ENCODE measurements at regions not wholly inside any gene's neighbourhood (a gene's known extent, or its start where the extent isn't known, plus 50 kb on each side); places are given as distances from the start of the nearest gene placed in this dataset.
"Not testable (repeated sequence)": the region's sequence is repeated elsewhere in the genome, so short reads cannot be mapped to it uniquely, and the experiment has no call there.

DNA sequence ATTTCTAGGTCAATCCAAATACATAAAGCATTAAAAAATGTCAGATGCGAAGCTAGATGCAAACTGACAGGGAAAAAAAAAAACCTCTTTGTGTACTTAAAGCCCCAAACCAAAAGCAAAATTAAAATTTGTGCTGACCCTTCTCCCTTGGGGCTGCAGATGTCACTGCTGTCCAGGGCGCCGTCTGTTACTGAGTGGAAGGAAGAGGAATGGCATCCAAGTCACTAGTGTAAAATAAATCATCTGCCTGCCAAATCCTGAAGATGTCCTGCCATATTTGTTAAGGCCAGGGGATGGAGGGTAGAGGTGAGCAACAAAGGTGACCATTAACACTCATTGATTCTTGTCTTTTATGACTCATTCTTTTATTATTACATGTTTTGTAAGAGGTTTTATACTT, 233.2 kb upstream of the VKORC1L1 start:
- H4K20me1 ChIP-seq (ENCODE audit: insufficient read depth, low read length); H3K9ac ChIP-seq (ENCODE audit: insufficient read depth, low read depth, low read length); H3K79me2 ChIP-seq (ENCODE audit: insufficient read depth, low read length); H3K9me3 ChIP-seq (ENCODE audit: low read length); POLR2A ChIA-PET; H3K4me1 ChIP-seq (ENCODE audit: insufficient read depth, low read length); DNase-seq (ENCODE audit: low spot score); in situ Hi-C loops (cut with HindIII; ENCODE audit: extremely low pct_ligation_motif_present, low pct_unique_long_range_greater_than_20kb); H3K4me2 ChIP-seq (ENCODE audit: low read depth, low read length); H3K27me3 ChIP-seq (ENCODE audit: control insufficient read depth in 1 of 2, insufficient read depth in 2 of 2, low read length in 2 of 2); FAIRE-seq; H3K36me3 ChIP-seq (replicated peaks in 1 of 2; ENCODE audit: control insufficient read depth in 1 of 2, insufficient read depth in 2 of 2, low read length in 2 of 2); intact Hi-C loops (cut with micrococcal nuclease; ENCODE audit: unreplicated experiment); CTCF ChIA-PET (ENCODE audit: low intra/inter-chr PET ratio, low total read pairs); H2AFZ ChIP-seq (ENCODE audit: low read length); H3K4me3 ChIP-seq (replicated peaks in 1 of 3; ENCODE audit: insufficient read depth in 1 of 3, low read depth in 2 of 3, low read length in 3 of 3); BruUV-seq (replicated peaks); H3K27ac ChIP-seq (ENCODE audit: extremely low read length, insufficient read depth, low read length): not testable (repeated sequence)
- WGBS (ENCODE audit: low lambda C conversion rate) = no CpG with 5 or more reads among the region's 3 CpGs
- ATAC-seq = peak; percentile 78

DNA sequence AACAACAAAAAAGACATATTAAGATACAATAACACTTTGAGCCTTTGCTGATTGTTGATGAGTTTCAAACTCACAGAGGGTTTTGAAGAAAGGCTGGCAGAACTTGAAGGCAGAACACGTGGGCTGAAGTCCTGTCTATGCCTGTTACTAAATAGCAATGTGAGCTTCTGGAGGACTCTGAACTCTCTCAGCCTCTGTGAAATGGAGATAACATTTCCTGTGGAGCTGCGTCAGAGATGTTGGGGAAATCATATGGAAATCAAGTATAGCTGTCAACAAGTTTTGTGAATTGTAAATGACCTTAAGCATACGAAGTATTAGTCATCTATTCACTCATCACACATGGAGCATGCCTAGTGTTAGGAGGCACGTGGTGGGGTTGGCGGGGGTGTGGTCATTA, 229.4 kb upstream of the VKORC1L1 start:
- DNase-seq (ENCODE audit: low spot score); H3K4me1 ChIP-seq (ENCODE audit: insufficient read depth, low read length); ATAC-seq; FAIRE-seq; H3K9ac ChIP-seq (ENCODE audit: insufficient read depth, low read depth, low read length); H3K4me2 ChIP-seq (ENCODE audit: low read depth, low read length); in situ Hi-C loops (cut with HindIII; ENCODE audit: extremely low pct_ligation_motif_present, low pct_unique_long_range_greater_than_20kb); H3K27me3 ChIP-seq (ENCODE audit: control insufficient read depth in 1 of 2, insufficient read depth in 2 of 2, low read length in 2 of 2); intact Hi-C loops (cut with micrococcal nuclease; ENCODE audit: unreplicated experiment); H3K36me3 ChIP-seq (replicated peaks in 1 of 2; ENCODE audit: control insufficient read depth in 1 of 2, insufficient read depth in 2 of 2, low read length in 2 of 2); POLR2A ChIA-PET; CTCF ChIA-PET (ENCODE audit: low intra/inter-chr PET ratio, low total read pairs); H3K4me3 ChIP-seq (replicated peaks in 1 of 3; ENCODE audit: insufficient read depth in 1 of 3, low read depth in 2 of 3, low read length in 3 of 3); H4K20me1 ChIP-seq (ENCODE audit: insufficient read depth, low read length); H2AFZ ChIP-seq (ENCODE audit: low read length); H3K27ac ChIP-seq (ENCODE audit: extremely low read length, insufficient read depth, low read length); H3K9me3 ChIP-seq (ENCODE audit: low read length); BruUV-seq (replicated peaks); H3K79me2 ChIP-seq (ENCODE audit: insufficient read depth, low read length): not testable (repeated sequence)
- no CpG with 5 or more reads among the region's 5 CpGs for WGBS (ENCODE audit: low lambda C conversion rate)

DNA sequence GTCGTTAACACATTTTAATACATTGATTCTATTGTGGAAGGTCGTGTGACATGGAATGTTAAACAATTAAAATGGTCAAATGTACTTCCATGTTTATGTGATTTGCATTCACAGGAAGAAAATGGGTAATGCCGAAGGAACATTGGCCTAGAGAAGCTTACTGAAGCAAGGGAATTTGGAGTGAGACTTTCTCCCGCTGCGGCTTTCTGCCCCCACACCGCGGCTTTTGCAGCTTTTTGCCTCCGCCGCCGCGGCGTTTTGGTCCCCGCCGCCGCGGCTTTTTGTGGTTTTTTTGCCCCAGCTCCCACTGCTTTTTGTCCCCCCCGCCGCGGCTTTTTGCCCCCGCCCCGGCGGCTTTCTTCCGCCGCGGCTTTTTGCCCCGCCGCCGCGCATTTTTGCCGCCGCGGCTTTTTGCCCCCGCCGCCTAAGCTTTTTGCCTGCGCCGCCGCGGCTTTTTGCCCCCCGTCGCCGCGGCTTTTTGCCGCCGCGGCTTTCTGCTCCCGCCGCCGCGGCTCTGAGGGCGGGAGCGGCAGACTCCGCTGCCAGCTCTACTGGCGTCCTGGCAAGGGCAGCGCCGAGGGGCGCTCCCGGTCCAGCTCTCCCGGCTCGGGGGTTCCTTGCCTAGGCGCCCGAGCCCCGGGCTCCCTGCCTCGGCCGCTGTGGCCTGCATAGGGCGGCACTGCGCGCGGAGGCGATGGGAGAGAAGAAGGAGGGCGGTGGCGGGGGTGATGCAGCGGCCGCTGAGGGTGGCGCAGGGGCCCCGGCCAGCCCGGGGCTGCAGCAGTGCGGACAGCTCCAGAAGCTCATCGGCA, 225.5 kb upstream of the VKORC1L1 start:
- H3K9me3 ChIP-seq (ENCODE audit: low read length); DNase-seq (ENCODE audit: low spot score); H3K4me1 ChIP-seq (ENCODE audit: insufficient read depth, low read length); H3K9ac ChIP-seq (ENCODE audit: insufficient read depth, low read depth, low read length); intact Hi-C loops (cut with micrococcal nuclease; ENCODE audit: unreplicated experiment); H3K4me3 ChIP-seq (replicated peaks in 1 of 3; ENCODE audit: insufficient read depth in 1 of 3, low read depth in 2 of 3, low read length in 3 of 3); H3K27me3 ChIP-seq (ENCODE audit: control insufficient read depth in 1 of 2, insufficient read depth in 2 of 2, low read length in 2 of 2); H4K20me1 ChIP-seq (ENCODE audit: insufficient read depth, low read length); in situ Hi-C loops (cut with HindIII; ENCODE audit: extremely low pct_ligation_motif_present, low pct_unique_long_range_greater_than_20kb); H3K36me3 ChIP-seq (replicated peaks in 1 of 2; ENCODE audit: control insufficient read depth in 1 of 2, insufficient read depth in 2 of 2, low read length in 2 of 2); H3K79me2 ChIP-seq (ENCODE audit: insufficient read depth, low read length); H3K4me2 ChIP-seq (ENCODE audit: low read depth, low read length); FAIRE-seq; POLR2A ChIA-PET; H2AFZ ChIP-seq (ENCODE audit: low read length); CTCF ChIA-PET (ENCODE audit: low intra/inter-chr PET ratio, low total read pairs); BruUV-seq (replicated peaks); H3K27ac ChIP-seq (ENCODE audit: extremely low read length, insufficient read depth, low read length): not testable (repeated sequence)
- WGBS (ENCODE audit: low lambda C conversion rate) = no CpG with 5 or more reads among the region's 78 CpGs
- peak; percentile 72 for ATAC-seq

DNA sequence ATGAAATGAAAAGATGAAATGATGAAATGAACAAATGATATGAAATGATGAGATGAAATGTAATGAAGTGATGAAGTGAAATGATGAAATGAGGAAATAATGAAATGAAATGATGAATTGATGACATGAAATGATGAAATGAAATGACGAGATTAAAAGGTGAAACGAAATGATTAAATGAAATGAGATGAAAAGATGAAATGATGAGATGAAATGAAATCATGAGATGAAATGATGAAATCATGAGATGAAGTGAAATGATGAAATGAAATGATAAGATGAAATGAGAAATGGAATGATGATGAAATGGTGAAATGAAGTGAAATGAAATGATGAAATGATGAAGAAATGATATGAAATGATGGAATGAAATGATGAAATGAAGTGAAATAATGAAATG, 221.7 kb upstream of the VKORC1L1 start:
- H3K36me3 ChIP-seq (replicated peaks in 1 of 2; ENCODE audit: control insufficient read depth in 1 of 2, insufficient read depth in 2 of 2, low read length in 2 of 2); FAIRE-seq; DNase-seq (ENCODE audit: low spot score); H3K9me3 ChIP-seq (ENCODE audit: low read length); H3K9ac ChIP-seq (ENCODE audit: insufficient read depth, low read depth, low read length); H3K27me3 ChIP-seq (ENCODE audit: control insufficient read depth in 1 of 2, insufficient read depth in 2 of 2, low read length in 2 of 2); H3K4me1 ChIP-seq (ENCODE audit: insufficient read depth, low read length); in situ Hi-C loops (cut with HindIII; ENCODE audit: extremely low pct_ligation_motif_present, low pct_unique_long_range_greater_than_20kb); ATAC-seq; H3K79me2 ChIP-seq (ENCODE audit: insufficient read depth, low read length); H3K27ac ChIP-seq (ENCODE audit: extremely low read length, insufficient read depth, low read length); H4K20me1 ChIP-seq (ENCODE audit: insufficient read depth, low read length); H3K4me3 ChIP-seq (replicated peaks in 1 of 3; ENCODE audit: insufficient read depth in 1 of 3, low read depth in 2 of 3, low read length in 3 of 3); CTCF ChIA-PET (ENCODE audit: low intra/inter-chr PET ratio, low total read pairs); intact Hi-C loops (cut with micrococcal nuclease; ENCODE audit: unreplicated experiment); BruUV-seq (replicated peaks); POLR2A ChIA-PET; H3K4me2 ChIP-seq (ENCODE audit: low read depth, low read length); H2AFZ ChIP-seq (ENCODE audit: low read length): not testable (repeated sequence)
- no CpG with 5 or more reads among the region's 2 CpGs for WGBS (ENCODE audit: low lambda C conversion rate)
